Hepatocyte (in vitro differentiated cells): ENCODE measurements at regions not wholly inside any gene's neighbourhood (a gene's known extent, or its start where the extent isn't known, plus 50 kb on each side); places are given as distances from the start of the nearest gene placed in this dataset.
"Not testable (repeated sequence)": the region's sequence is repeated elsewhere in the genome, so short reads cannot be mapped to it uniquely, and the experiment has no call there.

Experiments
- CTCF ChIP-seq: fragments of 200-600 bp; sonication (generic); IDR thresholded peaks from 2 replicates; pipeline ENCODE4 v1.5.1; 2016; ENCODE audit warnings: antibody characterized with exemption, mild to moderate bottlenecking; ENCODE audit not compliant: poor library complexity
- EZH2 ChIP-seq: fragments of 200-600 bp; sonication (generic); IDR thresholded peaks from 2 replicates; pipeline ENCODE4 v1.6.1; 2016; ENCODE audit warnings: antibody characterized with exemption, mild to moderate bottlenecking, borderline replicate concordance
- EZH2phosphoT487 ChIP-seq: fragments of 200-600 bp; sonication (generic); IDR thresholded peaks from one replicate; pipeline ENCODE4 v1.6.1; 2018; ENCODE audit warnings: antibody characterized with exemption, mild to moderate bottlenecking, low read depth, moderate library complexity; ENCODE audit not compliant: unreplicated experiment, severe bottlenecking

- not testable (repeated sequence) for TF ChIP-seq EZH2, EZH2phosphoT487
- peak; percentile 74 for TF ChIP-seq CTCF
Observed at GRCh38 chr16:29114989-29115801, 130.3 kb downstream of the LAT start.
